IMR-90 (cell line): ENCODE measurements at regions not wholly inside any gene's neighbourhood (a gene's known extent, or its start where the extent isn't known, plus 50 kb on each side); places are given as distances from the start of the nearest gene placed in this dataset.

ENCODE experiments used
- ATAC-seq: fragments of 200-7000 bp; cut with Tn5 transposase; 2 replicates; pipeline ENCODE4 v1.9.1; 2020; ENCODE audit warnings: low read depth, mild to moderate bottlenecking, moderate library complexity
- BruUV-seq: library from RNA; stranded (reverse); fragments of 400-500 nt; replicated peaks from 2 replicates; lab custom pipeline; 2021; lab: Mats Ljungman, UMichigan
- CTCF ChIA-PET: fragments of 300-600 bp; formaldehyde crosslinking; extraction: SDS; loops from one replicate; lab custom pipeline; 2021; ENCODE audit warnings: antibody characterized with exemption; lab: Yijun Ruan, JAX
- POLR2A ChIA-PET: fragments of 300-600 bp; sonication (Branson Sonifier 250); formaldehyde crosslinking; loops from one replicate; lab custom pipeline; 2022; ENCODE audit warnings: antibody characterized with exemption; ENCODE audit not compliant: unreplicated experiment; lab: Charles Lee
- DNase-seq: peaks from one replicate; pipeline ENCODE4 v3.0.0; 2013
- H2AFZ ChIP-seq: replicated peaks from 2 replicates; pipeline ENCODE3; 2013; ENCODE audit warnings: low read length, mild to moderate bottlenecking; ENCODE audit not compliant: poor library complexity
- H2AK5ac ChIP-seq: 2 replicates; pipeline ENCODE4 v1.6.1; 2013; ENCODE audit warnings: low read depth, low read length, inconsistent platforms
- H2AK9ac ChIP-seq: replicated peaks from 2 replicates; pipeline ENCODE3; 2013; ENCODE audit warnings: mild to moderate bottlenecking, low read depth, low read length, moderate library complexity; ENCODE audit not compliant: poor library complexity
- H2BK120ac ChIP-seq: 2 replicates; pipeline ENCODE4 v1.6.1; 2013; ENCODE audit warnings: low read depth, low read length, inconsistent platforms
- H2BK15ac ChIP-seq: 3 replicates; pipeline ENCODE4 v1.6.1; 2013; ENCODE audit warnings: low read depth, low read length, inconsistent platforms
- H2BK20ac ChIP-seq: 2 replicates; pipeline ENCODE4 v1.6.1; 2013; ENCODE audit warnings: low read depth, mild to moderate bottlenecking, inconsistent platforms, low read length, moderate library complexity
- H2BK5ac ChIP-seq: 2 replicates; pipeline ENCODE4 v1.6.1; 2013; ENCODE audit warnings: mild to moderate bottlenecking, low read depth, low read length, inconsistent platforms; ENCODE audit not compliant: poor library complexity, severe bottlenecking
- H3K14ac ChIP-seq: replicated peaks from 2 replicates; pipeline ENCODE4 v1.6.1; 2013; ENCODE audit warnings: low read depth, low read length, inconsistent platforms
- H3K18ac ChIP-seq: 2 replicates; pipeline ENCODE4 v1.6.1; 2013; ENCODE audit warnings: low read depth, low read length, control low read depth
- H3K23ac ChIP-seq: 2 replicates; pipeline ENCODE4 v1.6.1; 2013; ENCODE audit warnings: low read depth, low read length, inconsistent platforms
- H3K27ac ChIP-seq: 2 replicates; pipeline ENCODE4 v1.5.1; 2013; ENCODE audit warnings: mild to moderate bottlenecking, control low read depth, low read length; ENCODE audit not compliant: insufficient read depth
- H3K27me3 ChIP-seq: 2 replicates; pipeline ENCODE4 v1.6.1; 2013; ENCODE audit warnings: low read length; ENCODE audit not compliant: control insufficient read depth, insufficient read depth
- H3K36me3 ChIP-seq: 2 replicates; pipeline ENCODE4 v1.6.1; 2013; ENCODE audit warnings: low read length, mixed read lengths; ENCODE audit not compliant: control insufficient read depth, insufficient read depth
- H3K4ac ChIP-seq: 2 replicates; pipeline ENCODE4 v1.6.1; 2013; ENCODE audit warnings: low read depth, low read length, inconsistent platforms
- H3K4me1 ChIP-seq: 2 replicates; pipeline ENCODE4 v1.6.1; 2013; ENCODE audit warnings: low read length, mixed read lengths; ENCODE audit not compliant: control insufficient read depth, insufficient read depth
- H3K4me2 ChIP-seq: 2 replicates; pipeline ENCODE4 v1.6.1; 2013; ENCODE audit warnings: low read depth, mild to moderate bottlenecking, control low read depth, low read length, moderate library complexity
- H3K4me3 ChIP-seq: 2 replicates; pipeline ENCODE4 v1.5.1; 2013; ENCODE audit warnings: low read depth, mild to moderate bottlenecking, control low read depth, low read length, moderate library complexity; ENCODE audit not compliant: insufficient read depth
- H3K56ac ChIP-seq: 2 replicates; pipeline ENCODE4 v1.6.1; 2013; ENCODE audit warnings: low read length, inconsistent platforms; ENCODE audit not compliant: insufficient read depth; ENCODE audit errors: extremely low read depth
- H3K79me1 ChIP-seq, 2 experiments: 2 replicates each; pipeline ENCODE4 v1.6.1; 2013; ENCODE audit warnings: low read length in 2 of 2, inconsistent platforms in 1 of 2, low read depth in 1 of 2
- H3K9ac ChIP-seq: 2 replicates; pipeline ENCODE4 v1.6.1; 2013; ENCODE audit warnings: low read depth, low read length, control low read depth
- H3K9me1 ChIP-seq: 2 replicates; pipeline ENCODE4 v1.6.1; 2013; ENCODE audit warnings: low read length, inconsistent platforms; ENCODE audit not compliant: insufficient read depth
- H3K9me3 ChIP-seq: 2 replicates; pipeline ENCODE4 v1.6.1; 2013; ENCODE audit warnings: low read length; ENCODE audit not compliant: control insufficient read depth, insufficient read depth
- H4K20me1 ChIP-seq: 2 replicates; pipeline ENCODE4 v1.6.1; 2013; ENCODE audit warnings: low read length, inconsistent platforms; ENCODE audit not compliant: insufficient read depth
- H4K5ac ChIP-seq: 2 replicates; pipeline ENCODE4 v1.6.1; 2013; ENCODE audit warnings: mild to moderate bottlenecking, low read depth, low read length, control low read depth
- H4K8ac ChIP-seq, 2 experiments: 2 replicates each; pipeline ENCODE4 v1.6.1; 2013; ENCODE audit warnings: low read depth in 2 of 2, low read length in 2 of 2, control low read depth in 1 of 2, inconsistent platforms in 1 of 2
- H4K91ac ChIP-seq: 2 replicates; pipeline ENCODE4 v1.6.1; 2013; ENCODE audit warnings: low read depth, low read length, inconsistent platforms; ENCODE audit not compliant: insufficient read depth
- BHLHE40 ChIP-seq: fragments of 150-350 bp; IDR thresholded peaks from 2 replicates; pipeline ENCODE4 v1.6.1; 2016; ENCODE audit warnings: mild to moderate bottlenecking, low read depth, low read length
- CEBPB ChIP-seq: IDR thresholded peaks from 2 replicates; pipeline ENCODE4 v1.6.1; 2012; ENCODE audit warnings: low read depth, low read length, improper control_type of control experiment
- CHD1 ChIP-seq: IDR thresholded peaks from 2 replicates; pipeline ENCODE4 v1.6.1; 2012; ENCODE audit warnings: low read depth, low read length, improper control_type of control experiment
- FOS ChIP-seq: fragments of 150-350 bp; IDR thresholded peaks from 2 replicates; pipeline ENCODE4 v1.6.1; 2016; ENCODE audit warnings: low read depth, low read length
- MAFK ChIP-seq: IDR thresholded peaks from 2 replicates; pipeline ENCODE4 v1.6.1; 2012; ENCODE audit warnings: low read depth, low read length, improper control_type of control experiment
- MAZ ChIP-seq: IDR thresholded peaks from 2 replicates; pipeline ENCODE4 v1.6.1; 2012; ENCODE audit warnings: low read depth, mild to moderate bottlenecking, low read length, improper control_type of control experiment, moderate library complexity, borderline replicate concordance
- MXI1 ChIP-seq: IDR thresholded peaks from 2 replicates; pipeline ENCODE4 v1.6.1; 2012; ENCODE audit warnings: low read depth, mild to moderate bottlenecking, low read length, moderate library complexity, borderline replicate concordance
- NFE2L2 ChIP-seq: fragments of 150-350 bp; IDR thresholded peaks from 2 replicates; pipeline ENCODE4 v1.6.1; 2016; ENCODE audit warnings: low read depth, mild to moderate bottlenecking, low read length
- POLR2A ChIP-seq: IDR thresholded peaks from 2 replicates; pipeline ENCODE4 v1.6.1; 2012; ENCODE audit warnings: mild to moderate bottlenecking, low read depth, low read length
- RAD21 ChIP-seq: IDR thresholded peaks from 2 replicates; pipeline ENCODE4 v1.6.1; 2012; ENCODE audit warnings: low read length, improper control_type of control experiment
- RCOR1 ChIP-seq: IDR thresholded peaks from 2 replicates; pipeline ENCODE4 v1.6.1; 2012; ENCODE audit warnings: mild to moderate bottlenecking, low read length, improper control_type of control experiment; ENCODE audit not compliant: insufficient replicate concordance
- RFX5 ChIP-seq: IDR thresholded peaks from 2 replicates; pipeline ENCODE4 v1.8.0; 2012; ENCODE audit warnings: low read depth, mild to moderate bottlenecking, low read length, moderate library complexity
- SMC3 ChIP-seq: fragments of 150-350 bp; IDR thresholded peaks from 2 replicates; pipeline ENCODE4 v1.6.1; 2016; ENCODE audit warnings: low read depth, mild to moderate bottlenecking, antibody characterized with exemption, low read length, moderate library complexity
- WGBS, 2 experiments: methylation state at CpG; one replicate each; pipeline versions ENCODE4 v1.1.5 to v1.1.7; 2013; ENCODE audit warnings: missing lambda C conversion rate in 2 of 2; ENCODE audit not compliant: insufficient read length in 1 of 2; ENCODE audit errors: extremely low coverage in 2 of 2; 5-methylcytosine and 5-hydroxymethylcytosine counted together
- dilution Hi-C: fragments of 300-500 bp; cut with HindIII; formaldehyde crosslinking; loops from one replicate; pipeline ENCODE4 v1.14.3; 2018; ENCODE audit warnings: low sequenced_read_pairs; ENCODE audit not compliant: unreplicated experiment
- in situ Hi-C: fragments of 300-500 bp; cut with MboI; formaldehyde crosslinking; loops from 3 replicates; pipeline ENCODE4 v1.14.3; 2019; ENCODE audit warnings: low sequenced_read_pairs, inconsistent platforms, mixed read lengths
- intact Hi-C: fragments of 100-400 bp; cut with micrococcal nuclease; formaldehyde crosslinking; loops from 2 replicates; pipeline ENCODE4 v1.10.0; 2022
- TF ChIP-seq, protein P1 (sequence below): conservative IDR thresholded peaks from 2 replicates; pipeline ENCODE4 v1.5.1; 2012; ENCODE audit warnings: mild to moderate bottlenecking, low read depth, low read length, improper control_type of control experiment
- TF ChIP-seq, protein P2 (sequence below): fragments of 150-350 bp; IDR thresholded peaks from 2 replicates; pipeline ENCODE4 v1.6.1; 2016; ENCODE audit warnings: low read depth, mild to moderate bottlenecking, low read length, moderate library complexity, borderline replicate concordance
- TF ChIP-seq, protein P3 (sequence below): fragments of 150-350 bp; IDR thresholded peaks from 2 replicates; pipeline ENCODE4 v1.6.1; 2017; ENCODE audit warnings: mild to moderate bottlenecking, antibody characterized with exemption, low read length, low read depth

DNA sequence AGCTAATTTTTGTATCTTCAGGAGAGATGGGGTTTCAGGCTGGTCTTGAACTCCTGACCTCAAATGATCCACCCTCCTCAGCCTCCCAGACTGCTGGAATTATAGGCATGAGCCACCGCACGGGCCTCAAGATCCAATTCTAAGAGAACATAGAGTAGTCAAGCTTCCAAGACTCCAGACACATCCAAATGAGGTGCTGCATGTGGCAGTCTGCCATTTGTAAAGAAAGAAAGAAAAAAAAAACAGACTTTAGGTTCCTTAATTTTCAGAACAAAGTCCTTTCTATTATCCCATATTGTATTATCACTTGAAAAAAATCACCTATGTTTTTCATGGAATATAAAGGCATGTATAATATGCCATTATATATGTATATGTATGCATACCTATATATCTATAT is 2104.5 kb downstream of the MAT2B start:
- Histone ChIP-seq H3K9ac (no peak overlapping the region), H2BK15ac (no peak overlapping the region), H3K27me3 (no peaks in the 10 kb centered on the region), H4K5ac (no peak overlapping the region), H4K91ac (no peak overlapping the region), H4K8ac (no peak overlapping the region), H3K14ac (no peak overlapping the region), H3K9me3 (no peaks in the 10 kb centered on the region), H3K4me2 (no peak overlapping the region), H2AK9ac (no peak overlapping the region), H3K4me3 (no peak overlapping the region), H2BK5ac (no peak overlapping the region), H3K4ac (no peak overlapping the region), H3K4me1 (no peaks in the 10 kb centered on the region), H2BK120ac (no peak overlapping the region), H3K9me1 (no peaks in the 10 kb centered on the region), H3K36me3 (no peaks in the 10 kb centered on the region), H3K23ac (no peak overlapping the region), H4K20me1 (no peaks in the 10 kb centered on the region), H3K27ac (no peak overlapping the region), H2BK20ac (no peak overlapping the region), H2AFZ (no peak overlapping the region), H3K56ac (no peak overlapping the region), H3K18ac (no peak overlapping the region), H3K79me1 (no peaks in the 10 kb centered on the region), H2AK5ac (no peak overlapping the region)
- ChIA-PET CTCF (no interaction called here), POLR2A (no interaction called here)
- in situ Hi-C loops: no loop called here
- intact Hi-C loops: loop anchor here (10.0 kb wide), 2 partner anchors 105 to 645 kb away; no protein-coding TSS in a partner anchor
- DNase-seq (no peak), ATAC-seq (no peak)
- TF ChIP-seq NFE2L2 (no peak), POLR2A (no peak), BHLHE40 (no peak), RFX5 (no peak), SMC3 (no peak), RCOR1 (no peak), CEBPB (no peak), MAFK (no peak), MXI1 (no peak), RAD21 (no peak), CHD1 (no peak), MAZ (no peak), FOS (no peak)
- TF ChIP-seq, protein P1, sequence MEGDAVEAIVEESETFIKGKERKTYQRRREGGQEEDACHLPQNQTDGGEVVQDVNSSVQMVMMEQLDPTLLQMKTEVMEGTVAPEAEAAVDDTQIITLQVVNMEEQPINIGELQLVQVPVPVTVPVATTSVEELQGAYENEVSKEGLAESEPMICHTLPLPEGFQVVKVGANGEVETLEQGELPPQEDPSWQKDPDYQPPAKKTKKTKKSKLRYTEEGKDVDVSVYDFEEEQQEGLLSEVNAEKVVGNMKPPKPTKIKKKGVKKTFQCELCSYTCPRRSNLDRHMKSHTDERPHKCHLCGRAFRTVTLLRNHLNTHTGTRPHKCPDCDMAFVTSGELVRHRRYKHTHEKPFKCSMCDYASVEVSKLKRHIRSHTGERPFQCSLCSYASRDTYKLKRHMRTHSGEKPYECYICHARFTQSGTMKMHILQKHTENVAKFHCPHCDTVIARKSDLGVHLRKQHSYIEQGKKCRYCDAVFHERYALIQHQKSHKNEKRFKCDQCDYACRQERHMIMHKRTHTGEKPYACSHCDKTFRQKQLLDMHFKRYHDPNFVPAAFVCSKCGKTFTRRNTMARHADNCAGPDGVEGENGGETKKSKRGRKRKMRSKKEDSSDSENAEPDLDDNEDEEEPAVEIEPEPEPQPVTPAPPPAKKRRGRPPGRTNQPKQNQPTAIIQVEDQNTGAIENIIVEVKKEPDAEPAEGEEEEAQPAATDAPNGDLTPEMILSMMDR: no peak
- TF ChIP-seq, protein P2, sequence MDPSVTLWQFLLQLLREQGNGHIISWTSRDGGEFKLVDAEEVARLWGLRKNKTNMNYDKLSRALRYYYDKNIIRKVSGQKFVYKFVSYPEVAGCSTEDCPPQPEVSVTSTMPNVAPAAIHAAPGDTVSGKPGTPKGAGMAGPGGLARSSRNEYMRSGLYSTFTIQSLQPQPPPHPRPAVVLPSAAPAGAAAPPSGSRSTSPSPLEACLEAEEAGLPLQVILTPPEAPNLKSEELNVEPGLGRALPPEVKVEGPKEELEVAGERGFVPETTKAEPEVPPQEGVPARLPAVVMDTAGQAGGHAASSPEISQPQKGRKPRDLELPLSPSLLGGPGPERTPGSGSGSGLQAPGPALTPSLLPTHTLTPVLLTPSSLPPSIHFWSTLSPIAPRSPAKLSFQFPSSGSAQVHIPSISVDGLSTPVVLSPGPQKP: no peak
- TF ChIP-seq, protein P3, sequence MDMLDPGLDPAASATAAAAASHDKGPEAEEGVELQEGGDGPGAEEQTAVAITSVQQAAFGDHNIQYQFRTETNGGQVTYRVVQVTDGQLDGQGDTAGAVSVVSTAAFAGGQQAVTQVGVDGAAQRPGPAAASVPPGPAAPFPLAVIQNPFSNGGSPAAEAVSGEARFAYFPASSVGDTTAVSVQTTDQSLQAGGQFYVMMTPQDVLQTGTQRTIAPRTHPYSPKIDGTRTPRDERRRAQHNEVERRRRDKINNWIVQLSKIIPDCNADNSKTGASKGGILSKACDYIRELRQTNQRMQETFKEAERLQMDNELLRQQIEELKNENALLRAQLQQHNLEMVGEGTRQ: no peak
- no TSS peak for BruUV-seq
- no CpG with 5 or more reads among the region's 2 CpGs for WGBS, 2 experiments
- dilution Hi-C loops: no loop called here
